ENCODE measurements at regions not wholly inside any gene's neighbourhood (a gene's known extent, or its start where the extent isn't known, plus 50 kb on each side); places are given as distances from the start of the nearest gene placed in this dataset.

DNA sequence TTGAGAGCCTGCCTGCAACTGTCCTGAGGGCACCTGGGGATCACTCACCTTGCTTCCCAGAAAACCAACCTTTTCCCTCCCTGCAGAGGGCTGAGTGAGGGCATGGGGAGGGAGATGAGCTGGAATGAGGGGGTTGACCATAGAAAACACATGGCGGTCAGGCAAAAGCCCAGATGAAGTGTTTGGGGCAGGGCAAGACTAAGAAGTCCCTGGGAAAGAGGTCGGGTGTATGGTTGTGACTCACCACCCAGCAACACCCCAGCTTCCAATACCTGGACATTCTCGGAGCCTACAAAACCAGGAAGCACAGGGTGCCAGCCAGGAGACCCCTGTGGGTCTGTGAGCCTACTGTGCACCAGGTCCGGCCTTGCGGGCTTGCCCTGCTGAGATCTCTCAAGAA lies 95.3 kb upstream of the ATP2B2 start:
- TF ChIP-seq EZH2phosphoT487 (IDR thresholded peaks at IDR 0.05; ENCODE audit: unreplicated experiment) (no peak), POLR2AphosphoS5 (IDR thresholded peaks at IDR 0.05; ENCODE audit: low read depth) (no peak), CTCF (conservative IDR thresholded peaks at IDR 0.05; ENCODE audit: low read depth in 2 of 2) (no peak), ZNF331 (CRISPR knock-in tag; IDR thresholded peaks at IDR 0.05; ENCODE audit: low read depth) (no peak), CREB1 (CRISPR knock-in tag; IDR thresholded peaks at IDR 0.05; ENCODE audit: low read depth) (no peak), JUNB (IDR thresholded peaks at IDR 0.05; ENCODE audit: unreplicated experiment) (no peak), NANOG (IDR thresholded peaks at IDR 0.05; ENCODE audit: borderline replicate concordance) (no peak), STAT1 (IDR thresholded peaks at IDR 0.05; ENCODE audit: unreplicated experiment) (no peak), EZH2 (IDR thresholded peaks at IDR 0.05; ENCODE audit: low read depth, unreplicated experiment) (no peak), ETS1 (IDR thresholded peaks at IDR 0.05) (no peak), ZNF114 (CRISPR knock-in tag; IDR thresholded peaks at IDR 0.05) (no peak), ZNF462 (CRISPR knock-in tag; IDR thresholded peaks at IDR 0.05) (no peak)
- TF ChIP-seq, protein P1, sequence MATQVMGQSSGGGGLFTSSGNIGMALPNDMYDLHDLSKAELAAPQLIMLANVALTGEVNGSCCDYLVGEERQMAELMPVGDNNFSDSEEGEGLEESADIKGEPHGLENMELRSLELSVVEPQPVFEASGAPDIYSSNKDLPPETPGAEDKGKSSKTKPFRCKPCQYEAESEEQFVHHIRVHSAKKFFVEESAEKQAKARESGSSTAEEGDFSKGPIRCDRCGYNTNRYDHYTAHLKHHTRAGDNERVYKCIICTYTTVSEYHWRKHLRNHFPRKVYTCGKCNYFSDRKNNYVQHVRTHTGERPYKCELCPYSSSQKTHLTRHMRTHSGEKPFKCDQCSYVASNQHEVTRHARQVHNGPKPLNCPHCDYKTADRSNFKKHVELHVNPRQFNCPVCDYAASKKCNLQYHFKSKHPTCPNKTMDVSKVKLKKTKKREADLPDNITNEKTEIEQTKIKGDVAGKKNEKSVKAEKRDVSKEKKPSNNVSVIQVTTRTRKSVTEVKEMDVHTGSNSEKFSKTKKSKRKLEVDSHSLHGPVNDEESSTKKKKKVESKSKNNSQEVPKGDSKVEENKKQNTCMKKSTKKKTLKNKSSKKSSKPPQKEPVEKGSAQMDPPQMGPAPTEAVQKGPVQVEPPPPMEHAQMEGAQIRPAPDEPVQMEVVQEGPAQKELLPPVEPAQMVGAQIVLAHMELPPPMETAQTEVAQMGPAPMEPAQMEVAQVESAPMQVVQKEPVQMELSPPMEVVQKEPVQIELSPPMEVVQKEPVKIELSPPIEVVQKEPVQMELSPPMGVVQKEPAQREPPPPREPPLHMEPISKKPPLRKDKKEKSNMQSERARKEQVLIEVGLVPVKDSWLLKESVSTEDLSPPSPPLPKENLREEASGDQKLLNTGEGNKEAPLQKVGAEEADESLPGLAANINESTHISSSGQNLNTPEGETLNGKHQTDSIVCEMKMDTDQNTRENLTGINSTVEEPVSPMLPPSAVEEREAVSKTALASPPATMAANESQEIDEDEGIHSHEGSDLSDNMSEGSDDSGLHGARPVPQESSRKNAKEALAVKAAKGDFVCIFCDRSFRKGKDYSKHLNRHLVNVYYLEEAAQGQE (IDR thresholded peaks at IDR 0.05; ENCODE audit: unreplicated experiment): no peak
